ENCODE measurements at regions not wholly inside any gene's neighbourhood (a gene's known extent, or its start where the extent isn't known, plus 50 kb on each side); places are given as distances from the start of the nearest gene placed in this dataset.

DNA sequence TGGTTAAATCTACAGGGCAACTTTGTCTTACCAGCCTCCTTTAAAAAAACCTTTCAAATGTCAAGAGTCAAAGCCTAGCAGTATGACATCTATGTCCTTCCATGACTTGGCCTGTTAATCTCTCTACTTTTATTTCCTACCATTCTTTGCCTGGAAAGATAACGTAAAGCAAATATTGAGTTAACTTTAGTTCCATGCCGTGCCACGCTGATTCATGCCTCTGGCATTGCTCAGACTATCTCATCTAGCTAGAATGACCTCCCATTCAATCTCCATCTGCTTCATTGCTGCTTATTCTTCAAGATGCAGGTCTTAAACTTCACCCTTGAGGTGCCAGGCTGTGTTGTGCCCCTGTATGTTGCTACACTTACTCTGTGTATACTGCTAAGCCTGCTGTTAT lies 729.8 kb downstream of the EFNA5 start:
- TF ChIP-seq FOXP2 (optimal IDR thresholded peaks at IDR 0.05; ENCODE audit: borderline replicate concordance, extremely low read depth, extremely low read length, insufficient read depth) (no peak), TAF1 (IDR thresholded peaks at IDR 0.05; ENCODE audit: borderline replicate concordance, insufficient read depth, low read length) (no peak), POLR2AphosphoS5 (IDR thresholded peaks at IDR 0.05; ENCODE audit: low read depth, low read length) (no peak), SIN3A (IDR thresholded peaks at IDR 0.05; ENCODE audit: borderline replicate concordance, insufficient read depth, low read length) (no peak)
- TF ChIP-seq, protein P1, sequence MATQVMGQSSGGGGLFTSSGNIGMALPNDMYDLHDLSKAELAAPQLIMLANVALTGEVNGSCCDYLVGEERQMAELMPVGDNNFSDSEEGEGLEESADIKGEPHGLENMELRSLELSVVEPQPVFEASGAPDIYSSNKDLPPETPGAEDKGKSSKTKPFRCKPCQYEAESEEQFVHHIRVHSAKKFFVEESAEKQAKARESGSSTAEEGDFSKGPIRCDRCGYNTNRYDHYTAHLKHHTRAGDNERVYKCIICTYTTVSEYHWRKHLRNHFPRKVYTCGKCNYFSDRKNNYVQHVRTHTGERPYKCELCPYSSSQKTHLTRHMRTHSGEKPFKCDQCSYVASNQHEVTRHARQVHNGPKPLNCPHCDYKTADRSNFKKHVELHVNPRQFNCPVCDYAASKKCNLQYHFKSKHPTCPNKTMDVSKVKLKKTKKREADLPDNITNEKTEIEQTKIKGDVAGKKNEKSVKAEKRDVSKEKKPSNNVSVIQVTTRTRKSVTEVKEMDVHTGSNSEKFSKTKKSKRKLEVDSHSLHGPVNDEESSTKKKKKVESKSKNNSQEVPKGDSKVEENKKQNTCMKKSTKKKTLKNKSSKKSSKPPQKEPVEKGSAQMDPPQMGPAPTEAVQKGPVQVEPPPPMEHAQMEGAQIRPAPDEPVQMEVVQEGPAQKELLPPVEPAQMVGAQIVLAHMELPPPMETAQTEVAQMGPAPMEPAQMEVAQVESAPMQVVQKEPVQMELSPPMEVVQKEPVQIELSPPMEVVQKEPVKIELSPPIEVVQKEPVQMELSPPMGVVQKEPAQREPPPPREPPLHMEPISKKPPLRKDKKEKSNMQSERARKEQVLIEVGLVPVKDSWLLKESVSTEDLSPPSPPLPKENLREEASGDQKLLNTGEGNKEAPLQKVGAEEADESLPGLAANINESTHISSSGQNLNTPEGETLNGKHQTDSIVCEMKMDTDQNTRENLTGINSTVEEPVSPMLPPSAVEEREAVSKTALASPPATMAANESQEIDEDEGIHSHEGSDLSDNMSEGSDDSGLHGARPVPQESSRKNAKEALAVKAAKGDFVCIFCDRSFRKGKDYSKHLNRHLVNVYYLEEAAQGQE (IDR thresholded peaks at IDR 0.05; ENCODE audit: insufficient read depth in 1 of 2, low read depth in 2 of 2, low read length in 2 of 2) = no peak

DNA sequence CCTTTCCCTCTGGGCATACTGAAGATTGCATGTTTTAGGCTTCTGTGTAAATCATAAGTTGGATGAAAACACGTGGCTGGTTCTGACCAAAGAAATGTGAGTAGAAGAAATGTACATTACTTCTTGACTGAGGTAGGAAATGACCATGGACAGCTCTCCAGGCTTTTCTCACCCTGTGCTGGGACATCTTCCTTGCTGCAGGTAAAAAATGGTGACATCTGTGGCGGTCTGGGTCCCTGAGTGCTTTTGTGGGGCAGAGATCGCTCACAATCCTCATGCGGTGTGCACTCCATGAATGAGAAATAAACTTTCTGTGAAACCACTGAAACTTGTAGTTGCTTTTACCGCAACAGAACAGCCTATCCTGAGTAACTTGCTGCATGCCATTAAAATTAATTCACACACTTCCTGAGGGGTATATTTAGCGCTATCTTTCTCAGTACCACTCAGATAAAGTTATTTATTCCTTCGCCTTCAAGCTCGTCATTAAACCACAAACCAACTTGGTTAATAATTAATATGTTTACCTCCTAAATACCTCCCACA lies 730.4 kb downstream of the EFNA5 start:
- TF ChIP-seq TAF1 (IDR thresholded peaks at IDR 0.05; ENCODE audit: borderline replicate concordance, insufficient read depth, low read length) (no peak), POLR2AphosphoS5 (IDR thresholded peaks at IDR 0.05; ENCODE audit: low read depth, low read length) (no peak), FOXP2 (optimal IDR thresholded peaks at IDR 0.05; ENCODE audit: borderline replicate concordance, extremely low read depth, extremely low read length, insufficient read depth) (no peak), SIN3A (IDR thresholded peaks at IDR 0.05; ENCODE audit: borderline replicate concordance, insufficient read depth, low read length) (no peak)
- TF ChIP-seq, protein P1 (IDR thresholded peaks at IDR 0.05; ENCODE audit: insufficient read depth in 1 of 2, low read depth in 2 of 2, low read length in 2 of 2) = peak; percentile 39 to 82; a peak in 2 of 4 replicates

DNA sequence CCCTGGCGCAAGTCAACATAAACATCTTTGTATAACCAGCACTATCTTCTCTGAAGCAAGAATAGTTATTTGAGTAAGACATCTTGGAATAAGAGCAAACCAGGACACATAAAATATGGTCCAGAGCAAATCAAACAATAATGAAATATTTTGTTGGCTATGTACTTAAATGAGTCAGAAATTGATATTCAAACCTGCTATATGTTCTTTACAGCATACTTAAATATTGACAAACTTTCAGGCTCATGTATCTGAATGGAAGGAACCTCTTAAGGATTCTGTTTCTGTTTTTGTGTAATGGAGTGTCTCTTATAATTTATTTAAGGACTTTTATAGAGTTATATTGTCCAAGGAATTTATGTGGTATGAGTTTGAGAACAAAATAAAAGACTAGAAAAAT lies 747.3 kb downstream of the EFNA5 start:
- TF ChIP-seq POLR2AphosphoS5 (IDR thresholded peaks at IDR 0.05; ENCODE audit: low read depth, low read length) = no peak
- no peak for TF ChIP-seq TAF1 (IDR thresholded peaks at IDR 0.05; ENCODE audit: borderline replicate concordance, insufficient read depth, low read length)
- TF ChIP-seq SIN3A (IDR thresholded peaks at IDR 0.05; ENCODE audit: borderline replicate concordance, insufficient read depth, low read length) = no peak
- TF ChIP-seq FOXP2 (optimal IDR thresholded peaks at IDR 0.05; ENCODE audit: borderline replicate concordance, extremely low read depth, extremely low read length, insufficient read depth) = no peak
- TF ChIP-seq, protein P1 (IDR thresholded peaks at IDR 0.05; ENCODE audit: insufficient read depth in 1 of 2, low read depth in 2 of 2, low read length in 2 of 2) = no peak

DNA sequence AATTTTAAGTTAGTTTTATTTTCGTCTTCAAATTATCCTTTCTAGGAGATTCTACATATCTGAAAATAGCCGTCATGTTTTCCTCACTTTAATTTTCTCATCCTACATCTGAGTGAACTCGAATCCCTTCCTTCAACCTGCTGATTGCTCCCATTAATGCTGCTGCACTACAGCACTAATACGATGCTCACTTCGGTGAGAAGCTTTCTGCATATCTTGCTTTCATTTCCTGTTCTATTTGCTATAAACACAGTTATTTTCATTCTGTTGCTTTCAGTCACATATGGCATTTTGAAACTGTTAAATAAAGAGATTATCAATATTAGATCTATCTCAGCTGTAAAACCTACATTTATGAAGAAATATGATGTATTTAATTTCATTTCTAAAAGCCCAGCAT lies 749.2 kb downstream of the EFNA5 start:
- TF ChIP-seq FOXP2 (optimal IDR thresholded peaks at IDR 0.05; ENCODE audit: borderline replicate concordance, extremely low read depth, extremely low read length, insufficient read depth) (no peak), TAF1 (IDR thresholded peaks at IDR 0.05; ENCODE audit: borderline replicate concordance, insufficient read depth, low read length) (no peak), POLR2AphosphoS5 (IDR thresholded peaks at IDR 0.05; ENCODE audit: low read depth, low read length) (no peak), SIN3A (IDR thresholded peaks at IDR 0.05; ENCODE audit: borderline replicate concordance, insufficient read depth, low read length) (no peak)
- TF ChIP-seq, protein P1 (IDR thresholded peaks at IDR 0.05; ENCODE audit: insufficient read depth in 1 of 2, low read depth in 2 of 2, low read length in 2 of 2) = no peak

All from PFSK-1 (cell line).